ENCODE measurements at regions not wholly inside any gene's neighbourhood (a gene's known extent, or its start where the extent isn't known, plus 50 kb on each side); places are given as distances from the start of the nearest gene placed in this dataset.

GRCh38 chr3:116833202-116833601 is 123.6 kb downstream of the TUSC7 start:
- no peak for TF ChIP-seq CTCF (IDR thresholded peaks at IDR 0.05)
- no peak for TF ChIP-seq POLR2A (IDR thresholded peaks at IDR 0.05)

Data from Peyer's patch (tissue), 4 donors.